Tibial nerve (tissue), 3 donors: ENCODE measurements at regions not wholly inside any gene's neighbourhood (a gene's known extent, or its start where the extent isn't known, plus 50 kb on each side); places are given as distances from the start of the nearest gene placed in this dataset.

Source experiments
- CTCF ChIP-seq, 5 experiments: fragments of 200-600 bp in 3 of 5; fragments of 450-650 bp in 2 of 5; sonication (generic) in 3 of 5; IDR thresholded peaks; one replicate each; pipeline ENCODE4 v1.5.1; 2016 to 2019; ENCODE audit warnings: antibody characterized with exemption in 5 of 5, mild to moderate bottlenecking in 3 of 5, moderate library complexity in 2 of 5
- POLR2A ChIP-seq, 2 donors: fragments of 450-650 bp; IDR thresholded peaks; one replicate each; pipeline ENCODE4 v1.6.1; 2017; ENCODE audit warnings: antibody characterized with exemption in 2 of 2, mild to moderate bottlenecking in 2 of 2, moderate library complexity in 2 of 2

- no peak for TF ChIP-seq POLR2A (IDR thresholded peaks at IDR 0.05)
- TF ChIP-seq CTCF (IDR thresholded peaks at IDR 0.05), result no peak
These were observed 218.8 kb downstream of the LRIG3 start for GRCh38 chr12:58701536-58701935.
